Hematopoietic multipotent progenitor cell treated with erythropoietin and hydrocortisone succinate and interleukin-3 and kit ligand, for 4 days (in vitro differentiated cells): ENCODE measurements at regions not wholly inside any gene's neighbourhood (a gene's known extent, or its start where the extent isn't known, plus 50 kb on each side); places are given as distances from the start of the nearest gene placed in this dataset.
A peak's percentile ranks its signal among the peaks of the same experiment; 100 is the strongest.

ENCODE experiments used
- DNase-seq: peaks from one replicate; pipeline ENCODE4 v3.0.0-alpha.2; 2015

DNA sequence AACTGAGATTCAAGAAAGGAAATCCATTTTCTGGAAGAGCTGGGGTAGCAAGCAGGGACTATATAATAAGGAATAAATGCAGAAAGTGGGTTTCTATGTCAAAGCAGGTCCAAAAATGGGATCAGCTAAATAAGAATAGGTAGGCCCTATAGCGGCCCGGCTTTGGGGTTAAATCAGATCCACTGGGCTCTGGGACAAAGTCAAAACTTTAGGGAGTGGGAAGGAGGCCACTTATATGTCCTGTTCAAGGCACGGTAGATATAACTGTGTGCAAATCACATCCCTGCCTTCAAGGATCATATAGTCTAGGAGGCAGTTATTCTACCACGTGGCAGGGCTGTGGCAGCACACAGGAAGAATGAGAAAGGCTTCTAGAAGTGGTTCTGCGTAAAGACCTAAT, 191.4 kb upstream of the CDYL start:
- DNase-seq: no peak

DNA sequence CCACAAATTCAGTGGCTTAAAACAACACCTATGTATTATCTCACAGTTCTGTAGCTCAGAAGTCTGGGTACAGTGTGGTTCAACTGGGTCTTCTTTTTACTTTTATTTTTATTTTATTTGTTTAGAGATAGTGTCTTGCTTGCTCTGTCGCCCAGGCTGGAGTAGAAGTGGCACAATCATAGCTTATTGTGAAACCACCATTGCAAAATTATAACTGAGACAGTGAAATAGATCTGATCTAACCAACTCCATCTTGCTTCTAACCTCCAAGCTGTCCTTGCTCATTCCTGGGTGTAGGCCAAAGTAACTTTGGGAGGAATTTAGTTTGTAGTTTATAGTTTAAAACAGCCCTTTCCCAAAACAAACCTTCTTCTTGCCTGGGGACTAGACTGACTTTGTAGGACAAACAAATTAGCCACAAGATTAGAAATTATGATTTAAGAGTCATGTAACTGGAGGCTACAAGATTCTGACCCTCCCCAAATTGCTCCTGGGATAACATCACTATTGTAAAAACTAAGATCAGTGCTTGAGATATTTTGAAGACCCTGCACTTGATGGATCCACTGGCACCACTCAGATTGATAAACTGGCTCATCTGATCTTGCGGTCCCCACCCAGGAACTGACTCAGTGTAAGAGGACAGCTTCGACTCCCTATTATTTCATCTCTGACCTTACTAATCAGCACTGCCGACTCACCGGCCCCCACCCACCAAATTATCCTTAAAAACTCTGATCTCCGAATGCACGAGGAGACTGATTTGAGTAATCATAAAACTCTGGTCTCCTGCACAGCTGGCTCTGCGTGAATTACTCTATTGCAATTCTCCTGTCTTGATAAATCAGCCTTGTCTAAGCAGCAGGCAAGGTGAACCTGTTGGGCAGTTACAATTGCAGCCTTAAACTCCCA, 193.4 kb upstream of the CDYL start:
- peak; percentile 51 for DNase-seq

GRCh38 chr6:4581468-4582385, 194.5 kb upstream of the CDYL start:
- DNase-seq: no peak

GRCh38 chr6:4580361-4580760, 195.8 kb upstream of the CDYL start:
- DNase-seq: no peak

DNA sequence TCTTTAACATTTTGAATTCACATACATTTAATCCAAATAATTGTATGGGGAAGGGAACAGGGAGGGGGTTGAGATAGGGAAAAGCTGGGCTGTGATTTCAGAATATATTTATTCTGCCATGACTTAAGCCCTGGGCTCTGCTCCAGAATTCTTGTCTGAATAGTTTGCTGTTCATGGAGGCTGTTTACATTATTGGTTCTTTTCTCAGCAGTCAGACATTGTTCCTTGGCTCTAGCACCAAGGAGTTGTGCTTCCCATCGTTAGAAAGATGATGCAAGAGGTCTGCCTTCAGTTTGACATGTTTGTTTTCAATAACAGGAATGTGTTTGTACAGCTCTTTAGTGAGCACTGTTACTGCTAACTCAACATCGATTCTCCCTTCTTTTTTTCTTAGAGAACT, 198.8 kb upstream of the CDYL start:
- no peak for DNase-seq

GRCh38 chr6:4575714-4576113, 200.5 kb upstream of the CDYL start:
- DNase-seq: no peak

DNA sequence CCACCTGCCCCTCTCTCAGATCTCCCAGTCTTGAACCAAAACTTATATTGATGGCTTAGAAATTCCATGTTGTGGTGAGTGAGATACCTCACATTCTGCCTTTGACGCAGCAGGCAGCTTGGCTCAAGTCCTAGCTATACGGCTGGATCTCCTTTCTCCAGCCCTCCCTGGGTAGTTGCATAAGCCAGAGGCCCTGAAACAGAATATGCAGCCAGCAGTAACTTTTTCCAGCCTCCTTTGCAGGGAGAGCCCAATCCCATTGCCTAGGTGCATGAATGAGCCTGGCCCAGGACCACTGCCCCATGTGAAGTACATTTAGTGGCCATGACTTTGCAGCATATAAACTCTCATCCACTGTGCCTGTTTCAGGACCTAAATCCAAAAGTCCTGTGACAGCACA, 202.2 kb upstream of the CDYL start:
- no peak for DNase-seq

DNA sequence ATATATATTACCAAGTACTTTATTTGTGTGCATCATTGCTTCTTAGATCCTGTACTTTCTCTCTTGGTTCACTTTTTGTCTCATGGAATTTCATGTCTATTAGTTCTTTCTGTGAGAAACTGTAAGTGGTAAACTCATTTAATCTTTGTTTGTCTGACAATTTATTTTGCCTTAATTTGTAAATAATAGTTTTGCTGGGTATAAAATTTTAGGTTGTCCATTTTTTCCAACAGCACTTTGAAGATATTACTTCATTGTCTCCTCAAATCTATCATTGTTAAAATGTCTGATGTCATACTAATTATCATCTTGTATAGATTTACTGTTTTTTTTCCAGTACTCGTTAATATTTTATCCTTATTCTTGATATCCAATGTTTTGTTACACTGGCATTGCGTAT, 205.2 kb upstream of the CDYL start:
- DNase-seq: no peak

- DNase-seq: no peak
Observed at GRCh38 chr6:4568138-4568537, 208.1 kb upstream of the CDYL start.

- no peak for DNase-seq
Observed at GRCh38 chr6:4567141-4567540, 209.1 kb upstream of the CDYL start.

GRCh38 chr6:4565301-4566250, 210.6 kb upstream of the CDYL start:
- DNase-seq: no peak

DNA sequence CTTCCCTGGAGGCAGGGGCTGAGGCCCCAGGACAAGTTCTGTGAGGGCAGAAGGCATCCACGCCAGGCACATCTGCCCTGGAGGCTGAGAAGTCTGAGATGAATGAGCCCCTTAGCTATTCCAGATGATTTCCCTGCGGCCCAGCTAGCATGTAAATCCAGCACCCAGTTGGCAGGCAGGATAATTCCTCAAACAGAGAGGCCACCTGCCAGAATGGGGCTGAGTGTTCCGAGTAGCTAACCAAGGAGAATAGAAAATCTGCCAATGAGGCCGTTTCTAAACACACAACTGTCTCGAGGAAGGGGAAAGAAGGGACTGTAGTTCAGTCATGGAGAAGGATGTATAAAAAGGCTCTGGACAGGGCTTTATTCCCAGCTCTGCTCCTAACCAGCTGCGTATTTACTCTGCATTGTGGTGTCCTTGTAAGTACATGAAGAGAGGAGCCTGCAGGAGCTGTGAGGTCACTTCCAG, 211.4 kb upstream of the CDYL start:
- DNase-seq: no peak

GRCh38 chr6:4563877-4564276, 212.3 kb upstream of the CDYL start:
- no peak for DNase-seq

- DNase-seq: no peak
Observed at GRCh38 chr6:4563156-4563555, 213.0 kb upstream of the CDYL start.

DNA sequence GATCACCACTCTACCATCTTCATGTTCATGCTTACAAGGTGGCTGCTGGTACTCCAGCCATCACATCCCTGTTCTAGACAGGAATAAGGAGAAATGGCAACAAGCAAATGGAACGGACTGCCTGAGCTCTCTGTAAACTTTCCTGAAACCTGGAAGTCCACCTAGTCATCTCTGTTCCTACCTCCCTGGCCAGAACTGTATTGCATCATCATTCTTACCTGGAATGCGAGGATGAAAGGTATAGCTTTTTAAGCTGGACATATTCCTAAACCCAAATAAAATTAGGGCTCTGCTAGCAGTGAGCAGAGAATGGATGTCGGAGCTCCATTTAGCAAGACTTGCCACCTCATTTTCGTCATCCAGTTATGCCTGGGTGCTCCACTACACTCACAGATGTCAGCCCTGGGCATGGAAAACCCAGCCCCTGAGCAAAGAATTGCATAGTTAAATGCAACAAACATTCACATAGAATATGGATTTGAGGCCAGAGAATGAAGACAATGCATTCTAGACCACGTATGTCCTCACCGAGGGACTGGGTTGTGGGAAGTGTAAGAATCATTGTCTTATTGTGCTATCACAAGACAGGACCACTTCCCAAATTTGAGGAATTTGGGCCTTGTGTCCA, 214.3 kb upstream of the CDYL start:
- no peak for DNase-seq

GRCh38 chr6:4561078-4561435, 215.1 kb upstream of the CDYL start:
- no peak for DNase-seq

DNA sequence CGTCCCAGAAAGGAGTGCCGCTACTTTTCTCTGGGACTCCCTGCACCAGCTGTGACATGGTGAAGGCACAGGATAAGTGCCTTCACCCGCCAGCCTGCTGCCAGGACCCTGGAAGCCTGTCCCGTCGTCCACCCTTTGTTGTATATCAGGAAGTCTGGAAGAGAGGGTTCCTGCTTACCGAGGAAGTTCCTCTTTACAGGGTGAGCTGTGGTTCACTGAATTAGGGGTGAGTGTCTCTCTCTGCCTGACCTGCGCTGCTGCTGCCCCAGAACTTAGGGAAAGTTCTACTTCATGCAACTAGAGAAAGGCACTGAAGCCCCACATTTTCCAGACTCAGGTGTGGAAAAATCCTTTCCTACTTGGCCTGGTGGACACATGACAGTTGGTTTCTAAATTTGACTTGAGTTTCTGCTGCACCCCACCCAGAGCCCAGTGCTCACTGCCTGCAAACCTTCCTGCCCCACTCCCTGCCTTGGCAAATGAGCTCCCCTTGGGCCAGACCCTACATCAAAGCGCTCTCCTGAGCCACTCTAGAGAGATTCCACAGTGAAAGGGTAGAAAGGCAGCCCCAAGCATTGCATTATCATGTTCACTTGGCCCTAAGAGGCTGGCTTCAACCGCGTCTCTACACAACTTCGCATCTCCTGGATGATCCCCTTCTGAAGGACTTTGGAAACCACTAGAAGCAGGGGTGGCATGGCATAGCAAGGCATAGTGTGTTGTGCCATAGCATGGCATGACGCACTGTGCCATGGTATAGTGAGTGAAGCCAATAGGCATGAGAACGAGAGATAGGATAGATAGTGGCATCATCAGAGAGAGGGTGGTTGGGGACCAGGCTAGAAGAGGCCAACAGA, 215.8 kb upstream of the CDYL start:
- peak; percentile 23 for DNase-seq

DNA sequence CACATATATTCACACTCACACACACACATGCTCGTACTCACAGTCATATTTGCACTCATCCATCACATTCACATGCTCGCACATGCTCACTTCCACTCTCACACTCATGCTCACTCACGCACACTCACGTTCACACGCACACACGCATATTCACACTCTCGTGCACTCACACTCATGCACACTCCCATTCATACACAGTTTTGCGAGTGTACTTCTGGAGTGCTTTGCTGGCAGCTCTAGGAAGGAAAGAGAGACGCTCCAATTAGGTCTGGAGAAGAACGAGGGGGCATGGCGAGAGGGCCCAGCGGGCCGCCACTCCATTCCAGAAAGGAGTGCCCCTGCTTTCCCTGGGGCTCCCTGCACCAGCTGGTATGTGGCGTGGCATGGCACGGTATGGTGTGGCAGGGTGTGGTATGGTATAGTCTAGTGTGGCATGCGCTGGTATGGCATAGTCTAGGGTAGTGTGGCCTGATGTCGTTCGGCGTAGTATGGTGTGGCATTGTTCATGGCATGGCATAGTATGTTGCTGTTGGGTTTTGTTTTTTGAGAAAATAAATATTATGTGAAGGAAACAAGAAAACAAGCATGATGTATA, 216.8 kb upstream of the CDYL start:
- no peak for DNase-seq

- DNase-seq: no peak
Observed at GRCh38 chr6:4554645-4555044, 221.6 kb upstream of the CDYL start.

DNA sequence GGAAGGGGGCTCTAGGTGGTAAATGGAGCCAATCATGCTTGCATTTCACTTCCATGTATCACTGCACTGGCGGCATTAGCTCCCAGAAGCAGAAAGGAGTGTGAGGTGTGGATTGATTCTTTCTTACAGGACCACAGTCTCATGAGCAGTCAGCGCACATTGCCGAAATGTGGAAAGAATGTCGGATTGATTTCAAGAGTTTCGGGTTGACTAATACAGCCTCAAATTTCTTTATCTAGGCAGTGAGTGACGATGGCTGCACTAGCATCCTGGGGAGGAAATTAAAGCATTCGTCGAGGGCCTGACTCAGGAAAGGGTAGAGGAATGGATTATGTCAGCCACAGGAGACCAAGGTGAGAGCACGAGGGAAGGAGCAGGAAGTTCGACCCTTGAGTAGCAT, 222.8 kb upstream of the CDYL start:
- DNase-seq: no peak

DNA sequence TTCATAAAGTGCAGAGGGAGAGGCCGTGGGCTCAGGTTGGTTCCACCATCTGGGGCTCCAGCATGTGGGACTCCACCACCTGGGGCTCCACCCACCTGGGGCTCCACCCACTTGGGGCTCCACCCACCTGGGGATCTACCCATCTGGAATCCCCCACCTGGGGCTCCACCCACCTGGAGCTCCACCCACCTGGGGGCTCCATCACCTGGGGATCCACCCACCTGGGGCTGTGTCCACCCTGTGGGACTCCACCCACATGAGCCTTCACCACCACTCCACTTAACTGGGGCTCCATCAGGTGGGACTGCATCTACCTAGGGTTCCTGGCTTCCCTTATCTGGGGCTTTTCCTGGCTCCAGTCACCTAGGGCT, 226.0 kb upstream of the CDYL start:
- no peak for DNase-seq
